H1 (cell line): ENCODE measurements at regions not wholly inside any gene's neighbourhood (a gene's known extent, or its start where the extent isn't known, plus 50 kb on each side); places are given as distances from the start of the nearest gene placed in this dataset.

Experiments
- CTCF ChIA-PET: fragments of 300-600 bp; sonication (Branson Sonifier 250); formaldehyde crosslinking; loops from one replicate; lab custom pipeline; 2021; ENCODE audit not compliant: partially characterized antibody; lab: Charles Lee
- POLR2A ChIA-PET: fragments of 300-600 bp; sonication (Branson Sonifier 250); formaldehyde crosslinking; loops from one replicate; lab custom pipeline; 2021; ENCODE audit warnings: inconsistent platforms; ENCODE audit not compliant: partially characterized antibody; lab: Charles Lee
- DNase-seq, 2 experiments: peaks; one replicate each; pipeline versions ENCODE4 v3.0.0 to v3.0.0-alpha.2; 2010 to 2022; ENCODE audit warnings: low spot score in 2 of 2, low read depth in 1 of 2, mixed read lengths in 1 of 2
- FAIRE-seq: peaks from 2 replicates; lab custom pipeline; 2011; peaks lifted over from hg19 to GRCh38; lab: Jason Lieb, UNC
- H2AFZ ChIP-seq: 2 replicates; pipeline ENCODE4 v1.8.1; 2012; ENCODE audit warnings: low read length, inconsistent platforms
- H2AK5ac ChIP-seq: 2 replicates; pipeline ENCODE4 v1.6.1; 2013; ENCODE audit warnings: low read depth, low read length
- H2BK120ac ChIP-seq: replicated peaks from 2 replicates; pipeline ENCODE3; 2013; ENCODE audit warnings: low read depth, low read length, inconsistent platforms
- H2BK12ac ChIP-seq: 2 replicates; pipeline ENCODE4 v1.6.1; 2013; ENCODE audit warnings: low read depth, low read length
- H2BK15ac ChIP-seq: 2 replicates; pipeline ENCODE4 v1.6.1; 2013; ENCODE audit warnings: low read length
- H2BK20ac ChIP-seq: 2 replicates; pipeline ENCODE4 v1.6.1; 2013; ENCODE audit warnings: low read length
- H2BK5ac ChIP-seq: 2 replicates; pipeline ENCODE4 v1.6.1; 2013; ENCODE audit warnings: low read depth, low read length
- H3K14ac ChIP-seq: 2 replicates; pipeline ENCODE4 v1.6.1; 2013; ENCODE audit warnings: inconsistent platforms; ENCODE audit not compliant: insufficient read length
- H3K18ac ChIP-seq: 2 replicates; pipeline ENCODE4 v1.6.1; 2013; ENCODE audit warnings: low read length; ENCODE audit errors: extremely low read depth
- H3K23ac ChIP-seq: 2 replicates; pipeline ENCODE4 v1.6.1; 2013; ENCODE audit warnings: inconsistent platforms; ENCODE audit not compliant: insufficient read length
- H3K23me2 ChIP-seq: 2 replicates; pipeline ENCODE4 v1.6.1; 2013; ENCODE audit warnings: low read depth, low read length
- H3K27ac ChIP-seq: 2 replicates; pipeline ENCODE4 v1.6.1; 2011; ENCODE audit warnings: low read depth, low read length, inconsistent platforms
- H3K27me3 ChIP-seq, 4 experiments: replicated peaks in 1 of 4; 1 replicate in 1 of 4; 2 replicates in 3 of 4; pipeline versions ENCODE4 v1.6.1 to v1.8.1; 2011 to 2013; ENCODE audit warnings: low read length in 3 of 4, mild to moderate bottlenecking in 3 of 4, inconsistent platforms in 2 of 4, mixed read lengths in 2 of 4, moderate library complexity in 1 of 4; ENCODE audit not compliant: control insufficient read depth in 3 of 4, insufficient read depth in 3 of 4; ENCODE audit errors: extremely low read depth in 1 of 4
- H3K36me3 ChIP-seq, 4 experiments: 2 replicates each; pipeline versions ENCODE4 v1.6.1 to v1.8.1; 2011 to 2013; ENCODE audit warnings: mild to moderate bottlenecking in 4 of 4, low read length in 3 of 4, moderate library complexity in 2 of 4, control low read depth in 1 of 4, inconsistent platforms in 1 of 4; ENCODE audit not compliant: insufficient read depth in 4 of 4, control insufficient read depth in 2 of 4
- H3K4ac ChIP-seq: replicated peaks from 2 replicates; pipeline ENCODE3; 2013; ENCODE audit warnings: low read length, low read depth, mixed read lengths, inconsistent platforms; ENCODE audit not compliant: insufficient read length
- H3K4me1 ChIP-seq, 4 experiments: replicated peaks in 1 of 4; 1 replicate in 1 of 4; 2 replicates in 3 of 4; pipeline versions ENCODE4 v1.6.1 to v1.8.1; 2011 to 2013; ENCODE audit warnings: low read length in 3 of 4, inconsistent platforms in 2 of 4, mixed read lengths in 1 of 4; ENCODE audit not compliant: insufficient read depth in 4 of 4, control insufficient read depth in 3 of 4
- H3K4me2 ChIP-seq, 2 experiments: 2 replicates each; pipeline versions ENCODE4 v1.6.1 to v1.8.1; 2011 to 2013; ENCODE audit warnings: low read depth in 2 of 2, low read length in 2 of 2, control low read depth in 1 of 2, inconsistent platforms in 1 of 2, mild to moderate bottlenecking in 1 of 2; ENCODE audit not compliant: insufficient read depth in 1 of 2
- H3K4me3 ChIP-seq, 4 experiments: fragments of 200-600, 300-600 bp in 1 of 4; sonication (generic), shearing (Covaris generic), sonication (Bioruptor Twin) in 1 of 4; 2 replicates each; pipeline versions ENCODE4 v1.5.1 to v1.8.1; 2011 to 2016; ENCODE audit warnings: low read length in 4 of 4, low read depth in 3 of 4, control low read depth in 2 of 4, inconsistent platforms in 2 of 4, mild to moderate bottlenecking in 2 of 4, mixed read lengths in 1 of 4, moderate library complexity in 1 of 4; ENCODE audit not compliant: insufficient read depth in 2 of 4; ENCODE audit errors: extremely low read depth in 1 of 4
- H3K56ac ChIP-seq: replicated peaks from 2 replicates; pipeline ENCODE3; 2013; ENCODE audit warnings: low read depth, mild to moderate bottlenecking, mixed read lengths, low read length, inconsistent platforms; ENCODE audit not compliant: insufficient read length
- H3K79me1 ChIP-seq: 2 replicates; pipeline ENCODE4 v1.6.1; 2013; ENCODE audit warnings: low read depth, low read length, control low read depth
- H3K79me2 ChIP-seq, 2 experiments: 2 replicates each; pipeline versions ENCODE4 v1.6.1 to v1.8.1; 2012 to 2013; ENCODE audit warnings: low read length in 2 of 2, mild to moderate bottlenecking in 2 of 2, inconsistent platforms in 1 of 2; ENCODE audit not compliant: insufficient read depth in 2 of 2, control insufficient read depth in 1 of 2
- H3K9ac ChIP-seq, 4 experiments: replicated peaks in 1 of 4; 1 replicate in 1 of 4; 2 replicates in 3 of 4; pipeline versions ENCODE4 v1.6.1 to v1.8.1; 2011 to 2013; ENCODE audit warnings: low read depth in 3 of 4, low read length in 3 of 4, control low read depth in 2 of 4, mild to moderate bottlenecking in 2 of 4, moderate library complexity in 2 of 4, inconsistent platforms in 1 of 4; ENCODE audit errors: extremely low read depth in 1 of 4
- H3K9me3 ChIP-seq, 2 experiments: 2 replicates each; pipeline versions ENCODE4 v1.6.1 to v1.8.1; 2012 to 2013; ENCODE audit warnings: mild to moderate bottlenecking in 2 of 2, moderate library complexity in 2 of 2, control low read depth in 1 of 2, inconsistent platforms in 1 of 2, low read depth in 1 of 2, low read length in 1 of 2, mixed read lengths in 1 of 2; ENCODE audit not compliant: insufficient read depth in 2 of 2
- H4K20me1 ChIP-seq, 2 experiments: replicated peaks in 1 of 2; 2 replicates each; pipeline versions ENCODE3 to v1.8.1; 2011 to 2013; ENCODE audit warnings: inconsistent platforms in 2 of 2, low read length in 2 of 2, mild to moderate bottlenecking in 1 of 2; ENCODE audit not compliant: insufficient read depth in 2 of 2, control insufficient read depth in 1 of 2
- H4K5ac ChIP-seq: 2 replicates; pipeline ENCODE4 v1.6.1; 2013; ENCODE audit warnings: low read length, low read depth, mixed read lengths, inconsistent platforms; ENCODE audit not compliant: insufficient read length
- H4K8ac ChIP-seq: 2 replicates; pipeline ENCODE4 v1.8.0; 2013; ENCODE audit warnings: mild to moderate bottlenecking, moderate library complexity, low read length, inconsistent platforms; ENCODE audit not compliant: insufficient read depth; ENCODE audit errors: extremely low read depth
- H4K91ac ChIP-seq: replicated peaks from 2 replicates; pipeline ENCODE3; 2013; ENCODE audit warnings: low read length, mixed read lengths, inconsistent platforms; ENCODE audit not compliant: insufficient read length
- ASH2L ChIP-seq: fragments of 200-600, 300-600 bp; sonication (generic); IDR thresholded peaks from one replicate; pipeline ENCODE4 v1.7.1; 2017; ENCODE audit warnings: low read length
- BRCA1 ChIP-seq: IDR thresholded peaks from 2 replicates; pipeline ENCODE4 v1.6.1; 2012; ENCODE audit warnings: low read depth, low read length, improper control_type of control experiment
- EGR1 ChIP-seq: IDR thresholded peaks from 2 replicates; pipeline ENCODE4 v1.6.1; 2011; ENCODE audit warnings: low read depth, low read length, borderline replicate concordance
- EP300 ChIP-seq, 2 experiments: IDR thresholded peaks; 1 replicate in 1 of 2; 2 replicates in 1 of 2; pipeline ENCODE4 v1.6.1; 2011 to 2012; ENCODE audit warnings: low read depth in 2 of 2, low read length in 2 of 2, mild to moderate bottlenecking in 2 of 2, borderline replicate concordance in 1 of 2, inconsistent platforms in 1 of 2, moderate library complexity in 1 of 2
- GTF2F1 ChIP-seq: IDR thresholded peaks from 2 replicates; pipeline ENCODE4 v1.6.1; 2012; ENCODE audit warnings: low read depth, low read length, improper control_type of control experiment, borderline replicate concordance
- JUN ChIP-seq: IDR thresholded peaks from 2 replicates; pipeline ENCODE4 v1.6.1; 2011; ENCODE audit warnings: low read depth, mild to moderate bottlenecking, improper control_type of control experiment, low read length
- NRF1 ChIP-seq: IDR thresholded peaks from 2 replicates; pipeline ENCODE4 v1.6.1; 2011; ENCODE audit warnings: mild to moderate bottlenecking, low read depth, low read length, improper control_type of control experiment
- RFX5 ChIP-seq: IDR thresholded peaks from 2 replicates; pipeline ENCODE4 v1.6.1; 2011; ENCODE audit warnings: low read depth, low read length, improper control_type of control experiment, borderline replicate concordance
- RNF2 ChIP-seq: fragments of 200-900, 300-1000 bp; sonication (generic); IDR thresholded peaks from 2 replicates; pipeline ENCODE4 v1.7.1; 2016; ENCODE audit warnings: borderline replicate concordance, low read depth, mild to moderate bottlenecking, antibody characterized with exemption, low read length; ENCODE audit not compliant: poor library complexity, severe bottlenecking; ENCODE audit errors: missing control alignments
- RXRA ChIP-seq: IDR thresholded peaks from 2 replicates; pipeline ENCODE4 v1.6.1; 2011; ENCODE audit warnings: low read depth, mild to moderate bottlenecking, low read length, moderate library complexity; ENCODE audit not compliant: insufficient read depth
- TCF12 ChIP-seq: IDR thresholded peaks from 2 replicates; pipeline ENCODE4 v1.6.1; 2011; ENCODE audit warnings: low read depth, mild to moderate bottlenecking, low read length
- whole genome bisulfite sequencing, 2 experiments: shearing (Covaris generic) in 1 of 2; methylation state at CpG; one replicate each; pipeline versions ENCODE4 v1.1.6 to v1.1.7; 2013 to 2015; ENCODE audit warnings: low lambda C conversion rate in 2 of 2, mixed read lengths in 2 of 2, inconsistent platforms in 1 of 2, low coverage in 1 of 2, missing lambda C conversion rate in 1 of 2; ENCODE audit not compliant: insufficient replicate concordance in 2 of 2, insufficient coverage in 1 of 2, insufficient read length in 1 of 2; ENCODE audit errors: extremely low coverage in 1 of 2, missing lambda C conversion rate in 1 of 2; 5-methylcytosine and 5-hydroxymethylcytosine counted together
- TF ChIP-seq, protein P1 (sequence below): IDR thresholded peaks from 2 replicates; pipeline ENCODE4 v1.6.1; 2011; ENCODE audit warnings: low read depth, mild to moderate bottlenecking, low read length; ENCODE audit not compliant: insufficient read depth

GRCh38 chr5:135205632-135206349, 171.8 kb upstream of the PITX1 start:
- H4K20me1 ChIP-seq = no peaks in the 10 kb centered on the region
- H3K36me3 ChIP-seq = no peaks in the 10 kb centered on the region
- H3K27ac ChIP-seq = no peak overlapping the region
- no peak overlapping the region for H4K91ac ChIP-seq
- no peak overlapping the region for H3K4ac ChIP-seq
- ChIA-PET POLR2A (no interaction called here), CTCF (interaction anchor here (0.6 to 5.2 kb wide), 16 partner anchors 8 to 163 kb away, joined by 3 to 32 read pairs (median 5); no protein-coding TSS in a partner anchor)
- no peak overlapping the region for H3K4me2 ChIP-seq
- no peaks in the 10 kb centered on the region; a peak in 1 of 4 replicates for H3K79me2 ChIP-seq
- WGBS, 2 experiments = 92% methylated on average over 3 of the region's 3 CpGs; no CpG with 5 or more reads in 1 of the 2 experiments
- no peak overlapping the region for H4K5ac ChIP-seq
- DNase-seq = no peak
- H3K4me3 ChIP-seq = no peak overlapping the region
- H3K14ac ChIP-seq = no peak overlapping the region
- no peak overlapping the region for H2BK15ac ChIP-seq
- H3K4me1 ChIP-seq = peaks cover 0 to 3% (median 1%) of the 10 kb centered on the region in 4 experiments; a peak in 2 of 7 replicates
- no peak overlapping the region for H3K56ac ChIP-seq
- no peaks in the 10 kb centered on the region for H3K27me3 ChIP-seq
- no peak overlapping the region for H2AFZ ChIP-seq
- H3K18ac ChIP-seq = no peak overlapping the region
- no peak overlapping the region for H2BK120ac ChIP-seq
- no peaks in the 10 kb centered on the region for H3K79me1 ChIP-seq
- FAIRE-seq = no peak
- H3K9me3 ChIP-seq = peaks cover 0 to 4% of the 10 kb centered on the region in 2 experiments; a peak in 2 of 4 replicates
- H3K9ac ChIP-seq = no peak overlapping the region
- no peak overlapping the region for H2AK5ac ChIP-seq
- no peak overlapping the region for H3K23ac ChIP-seq
- no peaks in the 10 kb centered on the region for H3K23me2 ChIP-seq
- no peak overlapping the region for H2BK20ac ChIP-seq
- H2BK5ac ChIP-seq = no peak overlapping the region
- H4K8ac ChIP-seq = no peak overlapping the region
- no peak overlapping the region for H2BK12ac ChIP-seq
- TF ChIP-seq ASH2L = no peak
- TF ChIP-seq, protein P1, sequence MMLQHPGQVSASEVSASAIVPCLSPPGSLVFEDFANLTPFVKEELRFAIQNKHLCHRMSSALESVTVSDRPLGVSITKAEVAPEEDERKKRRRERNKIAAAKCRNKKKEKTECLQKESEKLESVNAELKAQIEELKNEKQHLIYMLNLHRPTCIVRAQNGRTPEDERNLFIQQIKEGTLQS = no peak
- no peak for TF ChIP-seq TCF12
- no peak for TF ChIP-seq EGR1
- no peak for TF ChIP-seq RNF2
- no peak for TF ChIP-seq RXRA
- no peak for TF ChIP-seq GTF2F1
- no peak for TF ChIP-seq EP300 (IDR thresholded peaks at IDR 0.05; ENCODE audit: borderline replicate concordance in 1 of 2, low read depth in 2 of 2, low read length in 2 of 2)
- TF ChIP-seq NRF1 = no peak
- TF ChIP-seq RFX5 = no peak
- no peak for TF ChIP-seq BRCA1
- TF ChIP-seq JUN = no peak
